K562 (cell line): ENCODE measurements at regions not wholly inside any gene's neighbourhood (a gene's known extent, or its start where the extent isn't known, plus 50 kb on each side); places are given as distances from the start of the nearest gene placed in this dataset.

ENCODE experiments used
- ATAC-seq: fragments of 200-7000 bp; cut with Tn5 transposase; 3 replicates; pipeline ENCODE4 v1.9.1; 2020; ENCODE audit warnings: moderate library complexity
- BruUV-seq: library from RNA; stranded (reverse); fragments of 400-500 nt; replicated peaks from 2 replicates; lab custom pipeline; 2021; lab: Mats Ljungman, UMichigan
- CTCF ChIA-PET: fragments of 300-600 bp; formaldehyde crosslinking; extraction: SDS; loops from one replicate; lab custom pipeline; 2021; ENCODE audit warnings: low intra/inter-chr PET ratio; lab: Yijun Ruan, JAX
- POLR2A ChIA-PET: fragments of 300-600, 350-650 bp; sonication (Branson Sonifier 250); formaldehyde crosslinking; extraction: SDS; loops from one replicate; lab custom pipeline; 2021; ENCODE audit warnings: antibody characterized with exemption, inconsistent platforms; lab: Yijun Ruan, JAX
- DNase-seq, 4 experiments: peaks; one replicate each; pipeline versions ENCODE4 v3.0.0 to v3.0.0-alpha.2; 2011 to 2018; ENCODE audit warnings: low spot score in 3 of 4, mixed read lengths in 3 of 4; ENCODE audit errors: extremely low read depth in 1 of 4
- FAIRE-seq: peaks from 2 replicates; lab custom pipeline; 2011; peaks lifted over from hg19 to GRCh38; lab: Jason Lieb, UNC
- H2AFZ ChIP-seq: 2 replicates; pipeline ENCODE4 v1.6.0; 2011; ENCODE audit warnings: low read depth, low read length, control low read depth, inconsistent platforms
- H3K27ac ChIP-seq: fragments of 200-600 bp; 3 replicates; pipeline ENCODE4 v1.8.0; 2011; ENCODE audit warnings: low read depth, mild to moderate bottlenecking, control low read depth, inconsistent platforms, low read length, moderate library complexity, mixed read lengths; ENCODE audit errors: extremely low read depth
- H3K27me3 ChIP-seq, 2 experiments: fragments of 300-600 bp in 1 of 2; 2 replicates in 1 of 2; 3 replicates in 1 of 2; pipeline versions ENCODE4 v1.6.0 to v1.8.0; 2011; ENCODE audit warnings: inconsistent platforms in 2 of 2, low read length in 2 of 2, mild to moderate bottlenecking in 1 of 2, mixed read lengths in 1 of 2, moderate library complexity in 1 of 2; ENCODE audit not compliant: control insufficient read depth in 2 of 2, insufficient read depth in 2 of 2
- H3K36me3 ChIP-seq: fragments of 300-600 bp; 3 replicates; pipeline ENCODE4 v1.8.0; 2011; ENCODE audit warnings: mild to moderate bottlenecking, low read length, inconsistent platforms; ENCODE audit not compliant: control insufficient read depth, insufficient read depth
- H3K4me1 ChIP-seq, 2 experiments: fragments of 200-600 bp in 1 of 2; replicated peaks in 1 of 2; 2 replicates in 1 of 2; 3 replicates in 1 of 2; pipeline versions ENCODE4 v1.5.1 to v1.8.0; 2011; ENCODE audit warnings: inconsistent platforms in 2 of 2, low read length in 2 of 2, mild to moderate bottlenecking in 1 of 2, mixed read lengths in 1 of 2, moderate library complexity in 1 of 2; ENCODE audit not compliant: control insufficient read depth in 2 of 2, insufficient read depth in 2 of 2
- H3K4me2 ChIP-seq: 2 replicates; pipeline ENCODE4 v1.6.1; 2011; ENCODE audit warnings: low read length, control low read depth, inconsistent platforms, mixed read lengths; ENCODE audit not compliant: insufficient read depth
- H3K4me3 ChIP-seq: fragments of 200-600 bp; sonication (generic), shearing (Covaris generic); 2 replicates; pipeline ENCODE4 v1.5.1; 2016; ENCODE audit warnings: control low read depth, inconsistent platforms
- H3K79me2 ChIP-seq: fragments of 200-600 bp; 3 replicates; pipeline ENCODE4 v1.8.0; 2011; ENCODE audit warnings: low read length, inconsistent platforms; ENCODE audit not compliant: control insufficient read depth, insufficient read depth
- H3K9ac ChIP-seq, 2 experiments: 2 replicates each; pipeline versions ENCODE4 v1.6.0 to v1.6.1; 2011; ENCODE audit warnings: low read depth in 2 of 2, low read length in 2 of 2, control low read depth in 1 of 2, inconsistent platforms in 1 of 2, mild to moderate bottlenecking in 1 of 2, mixed read lengths in 1 of 2; ENCODE audit not compliant: insufficient read depth in 1 of 2
- H3K9me1 ChIP-seq: one replicate; pipeline ENCODE4 v1.6.0; 2011; ENCODE audit warnings: inconsistent platforms, mild to moderate bottlenecking, low read length, moderate library complexity; ENCODE audit not compliant: control insufficient read depth, insufficient read depth
- H3K9me3 ChIP-seq: replicated peaks from 2 replicates; pipeline ENCODE4 v1.5.1; 2011; ENCODE audit warnings: low read depth, low read length, inconsistent platforms; ENCODE audit not compliant: control insufficient read depth, insufficient read depth
- H4K20me1 ChIP-seq: replicated peaks from 2 replicates; pipeline ENCODE4 v1.6.1; 2011; ENCODE audit warnings: low read length, inconsistent platforms, mixed read lengths; ENCODE audit not compliant: control insufficient read depth, insufficient read depth
- FOXA1 ChIP-seq: fragments of 450-650 bp; IDR thresholded peaks from 2 replicates; pipeline ENCODE4 v1.6.1; 2016; ENCODE audit warnings: mild to moderate bottlenecking, borderline replicate concordance
- MECOM ChIP-seq: fragments of 250-450 bp; sonication (Bioruptor Pico); IDR thresholded peaks from 2 replicates; pipeline ENCODE4 v1.8.0; 2022; ENCODE audit warnings: inconsistent platforms
- POLR2AphosphoS2 ChIP-seq: IDR thresholded peaks from 2 replicates; pipeline ENCODE4 v1.6.1; 2012; ENCODE audit warnings: low read length, improper control_type of control experiment
- RBM14 ChIP-seq: fragments of 200-400 bp; formaldehyde crosslinking; IDR thresholded peaks from 2 replicates; pipeline ENCODE4 v1.6.1; 2018; ENCODE audit warnings: low read depth, mild to moderate bottlenecking, low read length, moderate library complexity, borderline replicate concordance; ENCODE audit not compliant: insufficient read depth
- RHOXF2B ChIP-seq: fragments of 250-450 bp; sonication (Bioruptor Pico); conservative IDR thresholded peaks from 2 replicates; pipeline ENCODE4 v1.5.1; 2021
- SMARCA5 ChIP-seq: fragments of 450-650 bp; IDR thresholded peaks from 2 replicates; pipeline ENCODE4 v1.6.1; 2016
- STAG1 ChIP-seq: sonication (generic); formaldehyde crosslinking; IDR thresholded peaks from 2 replicates; pipeline ENCODE4 v1.5.0; 2020; ENCODE audit warnings: missing genetic modification reagents, borderline replicate concordance
- TAF1 ChIP-seq: IDR thresholded peaks from 2 replicates; pipeline ENCODE4 v1.6.1; 2011; ENCODE audit warnings: mild to moderate bottlenecking, low read length, moderate library complexity; ENCODE audit not compliant: insufficient read depth, control insufficient read depth, severe bottlenecking; ENCODE audit errors: extremely low read depth
- YBX1 ChIP-seq: fragments of 450-650 bp; IDR thresholded peaks from 2 replicates; pipeline ENCODE4 v1.7.1; 2016; ENCODE audit warnings: mild to moderate bottlenecking
- ZBTB49 ChIP-seq: sonication (generic); formaldehyde crosslinking; IDR thresholded peaks from 2 replicates; pipeline ENCODE4 v1.8.0; 2022; ENCODE audit warnings: missing genetic modification reagents, mild to moderate bottlenecking, borderline replicate concordance
- WGBS: fragments of 100-300 bp; shearing (Covaris generic); methylation state at CpG from one replicate; pipeline ENCODE4 v1.1.6; 2016; ENCODE audit warnings: low coverage, mixed read lengths; ENCODE audit not compliant: insufficient coverage; ENCODE audit errors: missing lambda C conversion rate; 5-methylcytosine and 5-hydroxymethylcytosine counted together
- in situ Hi-C: fragments of 300-500 bp; cut with MboI; formaldehyde crosslinking; loops from 4 replicates; pipeline ENCODE4 v1.15.0; 2018; ENCODE audit warnings: inconsistent platforms, mixed read lengths
- intact Hi-C: fragments of 100-400 bp; cut with micrococcal nuclease; formaldehyde crosslinking; loops from 2 replicates; pipeline ENCODE4 v1.14.2; 2022
- TF ChIP-seq, protein P1 (sequence below): sonication (generic); formaldehyde crosslinking; IDR thresholded peaks from 2 replicates; pipeline ENCODE4 v1.4.0; 2020; ENCODE audit warnings: mild to moderate bottlenecking, missing genetic modification reagents

DNA sequence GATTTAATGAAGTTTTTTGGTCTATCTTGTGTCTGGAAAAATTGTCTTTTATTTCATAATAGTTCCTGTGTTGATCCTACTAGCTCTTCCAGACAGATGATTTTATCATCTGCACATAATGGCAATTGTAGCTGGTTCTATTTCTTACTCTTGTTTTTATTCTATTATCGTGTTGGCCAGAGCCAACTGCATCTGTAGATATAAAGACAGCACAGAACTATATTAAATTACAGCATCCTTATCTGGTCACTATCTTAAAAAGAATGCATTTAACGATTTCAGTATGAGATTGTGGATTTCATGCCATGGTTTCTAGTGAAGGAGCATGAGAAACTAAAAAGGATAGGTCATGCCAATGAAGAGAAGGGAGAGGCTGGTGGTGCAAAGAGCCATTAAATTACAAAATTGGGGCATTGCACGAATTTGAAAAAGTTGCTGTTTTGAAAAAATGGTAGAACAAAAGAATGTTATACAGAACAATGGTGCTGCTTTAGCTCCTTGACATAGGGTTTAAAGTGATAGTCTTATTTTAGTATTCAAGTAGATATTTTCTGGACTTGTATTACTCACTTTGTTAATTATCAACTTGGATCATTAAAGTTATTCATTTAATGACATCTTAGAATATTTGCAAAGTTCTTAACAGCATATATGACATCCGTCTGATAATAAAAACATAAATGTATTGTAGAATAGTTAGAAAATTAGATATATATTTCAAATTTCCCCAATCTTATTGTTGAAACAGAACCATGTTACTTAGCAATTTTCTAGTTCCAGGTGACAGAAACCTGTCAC, 1250.3 kb downstream of the REEP3 start:
- intact Hi-C loops (no loop called here), in situ Hi-C loops (no loop called here)
- H4K20me1 ChIP-seq, result no peaks in the 10 kb centered on the region
- no peaks in the 10 kb centered on the region for H3K36me3 ChIP-seq
- H3K79me2 ChIP-seq, result no peaks in the 10 kb centered on the region
- H3K4me1 ChIP-seq, result no peaks in the 10 kb centered on the region
- ChIA-PET CTCF (no interaction called here), POLR2A (no interaction called here)
- no peak overlapping the region for H3K9ac ChIP-seq
- H3K9me3 ChIP-seq, result no peaks in the 10 kb centered on the region
- no peak overlapping the region for H3K4me3 ChIP-seq
- H3K27ac ChIP-seq, result no peak overlapping the region
- no TSS peak for BruUV-seq
- FAIRE-seq (no peak), DNase-seq (no peak), ATAC-seq (no peak)
- no peak overlapping the region for H2AFZ ChIP-seq
- TF ChIP-seq STAG1 (CRISPR knock-in tag) (no peak), RBM14 (no peak), POLR2AphosphoS2 (no peak), TAF1 (no peak), FOXA1 (no peak), ZBTB49 (CRISPR knock-in tag) (no peak), YBX1 (no peak), MECOM (CRISPR knock-in tag) (no peak), SMARCA5 (no peak), RHOXF2B (CRISPR knock-in tag) (no peak)
- TF ChIP-seq, protein P1, sequence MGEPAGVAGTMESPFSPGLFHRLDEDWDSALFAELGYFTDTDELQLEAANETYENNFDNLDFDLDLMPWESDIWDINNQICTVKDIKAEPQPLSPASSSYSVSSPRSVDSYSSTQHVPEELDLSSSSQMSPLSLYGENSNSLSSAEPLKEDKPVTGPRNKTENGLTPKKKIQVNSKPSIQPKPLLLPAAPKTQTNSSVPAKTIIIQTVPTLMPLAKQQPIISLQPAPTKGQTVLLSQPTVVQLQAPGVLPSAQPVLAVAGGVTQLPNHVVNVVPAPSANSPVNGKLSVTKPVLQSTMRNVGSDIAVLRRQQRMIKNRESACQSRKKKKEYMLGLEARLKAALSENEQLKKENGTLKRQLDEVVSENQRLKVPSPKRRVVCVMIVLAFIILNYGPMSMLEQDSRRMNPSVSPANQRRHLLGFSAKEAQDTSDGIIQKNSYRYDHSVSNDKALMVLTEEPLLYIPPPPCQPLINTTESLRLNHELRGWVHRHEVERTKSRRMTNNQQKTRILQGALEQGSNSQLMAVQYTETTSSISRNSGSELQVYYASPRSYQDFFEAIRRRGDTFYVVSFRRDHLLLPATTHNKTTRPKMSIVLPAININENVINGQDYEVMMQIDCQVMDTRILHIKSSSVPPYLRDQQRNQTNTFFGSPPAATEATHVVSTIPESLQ (CRISPR knock-in tag), result no peak
- H3K9me1 ChIP-seq, result no peaks in the 10 kb centered on the region
- no peaks in the 10 kb centered on the region for H3K27me3 ChIP-seq
- WGBS, result 7% methylated on average over 4 of the region's 4 CpGs
- no peak overlapping the region for H3K4me2 ChIP-seq
